Suppressor macrophage treated with lipopolysaccharide for 4 hours (primary cell): ENCODE measurements at regions not wholly inside any gene's neighbourhood (a gene's known extent, or its start where the extent isn't known, plus 50 kb on each side); places are given as distances from the start of the nearest gene placed in this dataset.

Experiments
- DNase-seq: peaks from one replicate; pipeline ENCODE4 v3.0.0-alpha.2; 2020

GRCh38 chr18:57991552-57991951 is 52.5 kb upstream of the NEDD4L start:
- DNase-seq: no peak

GRCh38 chr18:57989536-57989935 is 54.5 kb upstream of the NEDD4L start:
- no peak for DNase-seq

GRCh38 chr18:57984490-57985115 is 59.4 kb upstream of the NEDD4L start:
- DNase-seq: no peak

GRCh38 chr18:57983965-57984364 is 60.1 kb upstream of the NEDD4L start:
- no peak for DNase-seq

GRCh38 chr18:57983472-57983871 is 60.6 kb upstream of the NEDD4L start:
- no peak for DNase-seq

GRCh38 chr18:57982372-57983021 is 61.5 kb upstream of the NEDD4L start:
- no peak for DNase-seq

- DNase-seq: no peak
Observed at GRCh38 chr18:57981308-57982028, 62.6 kb upstream of the NEDD4L start.

- no peak for DNase-seq
Observed at GRCh38 chr18:57980573-57981307, 63.3 kb upstream of the NEDD4L start.

- peak; percentile 59 for DNase-seq
Observed at GRCh38 chr18:57976230-57976773, 67.7 kb upstream of the NEDD4L start.

GRCh38 chr18:57975805-57976204 is 68.2 kb upstream of the NEDD4L start:
- DNase-seq: peak; percentile 62

- no peak for DNase-seq
Observed at GRCh38 chr18:57974585-57975265, 69.3 kb upstream of the NEDD4L start.

- DNase-seq: no peak
Observed at GRCh38 chr18:57973889-57974288, 70.1 kb upstream of the NEDD4L start.

- DNase-seq: peak; percentile 19
Observed at GRCh38 chr18:57970356-57971095, 73.5 kb upstream of the NEDD4L start.

- DNase-seq: no peak
Observed at GRCh38 chr18:57969824-57970223, 74.2 kb upstream of the NEDD4L start.

- DNase-seq: no peak
Observed at GRCh38 chr18:57965246-57965645, 78.8 kb upstream of the NEDD4L start.

GRCh38 chr18:57961876-57962505 is 82.0 kb upstream of the NEDD4L start:
- no peak for DNase-seq

- DNase-seq: no peak
Observed at GRCh38 chr18:57961411-57961810, 82.6 kb upstream of the NEDD4L start.

GRCh38 chr18:57959278-57959677 is 84.7 kb upstream of the NEDD4L start:
- peak; percentile 32 for DNase-seq

GRCh38 chr18:57957210-57957609 is 86.8 kb upstream of the NEDD4L start:
- DNase-seq: no peak

GRCh38 chr18:57956491-57956890 is 87.5 kb upstream of the NEDD4L start:
- no peak for DNase-seq

- no peak for DNase-seq
Observed at GRCh38 chr18:57954935-57955334, 89.1 kb upstream of the NEDD4L start.
